ENCODE measurements at regions not wholly inside any gene's neighbourhood (a gene's known extent, or its start where the extent isn't known, plus 50 kb on each side); places are given as distances from the start of the nearest gene placed in this dataset.

DNA sequence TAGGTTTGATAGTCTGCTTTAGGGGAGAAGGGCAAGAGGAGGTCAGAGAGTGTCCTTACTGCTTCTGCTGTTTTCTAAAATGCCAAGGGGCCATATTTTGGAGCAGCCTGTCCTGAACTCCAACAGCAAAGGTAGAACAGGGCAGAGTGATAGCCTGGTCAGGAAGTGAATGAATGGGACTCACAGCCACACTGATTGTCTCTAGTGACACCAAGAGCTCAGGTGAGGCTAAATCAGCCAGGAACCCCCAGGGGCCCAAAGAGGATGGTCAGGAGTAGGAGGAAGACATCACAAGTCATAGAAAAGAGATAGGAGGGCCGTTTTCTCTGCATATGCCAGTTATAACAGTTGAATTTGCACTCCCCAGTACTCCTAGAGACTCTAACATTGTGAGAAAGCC lies 97.4 kb upstream of the DUSP10 start:
- no peak for DNase-seq

DNA sequence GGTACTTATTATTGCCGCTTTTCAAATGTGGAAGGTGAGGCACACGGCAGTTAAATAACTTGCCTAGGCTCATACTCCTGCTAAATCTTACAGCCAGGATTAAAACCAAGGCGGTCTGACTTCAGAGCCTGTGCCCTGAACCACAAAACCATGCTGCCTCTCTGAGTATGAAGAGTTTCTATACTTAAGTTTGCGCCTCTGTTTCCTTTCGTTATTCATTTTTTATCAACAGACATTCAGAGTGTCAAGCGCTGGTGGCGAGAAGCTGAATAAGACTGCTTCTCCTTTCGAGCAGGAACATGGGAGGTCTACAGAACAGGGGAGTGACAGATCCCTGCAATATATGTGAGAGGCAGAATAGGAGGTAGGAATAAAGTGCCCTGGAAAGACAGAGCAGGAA lies 96.0 kb upstream of the DUSP10 start:
- DNase-seq: no peak

DNA sequence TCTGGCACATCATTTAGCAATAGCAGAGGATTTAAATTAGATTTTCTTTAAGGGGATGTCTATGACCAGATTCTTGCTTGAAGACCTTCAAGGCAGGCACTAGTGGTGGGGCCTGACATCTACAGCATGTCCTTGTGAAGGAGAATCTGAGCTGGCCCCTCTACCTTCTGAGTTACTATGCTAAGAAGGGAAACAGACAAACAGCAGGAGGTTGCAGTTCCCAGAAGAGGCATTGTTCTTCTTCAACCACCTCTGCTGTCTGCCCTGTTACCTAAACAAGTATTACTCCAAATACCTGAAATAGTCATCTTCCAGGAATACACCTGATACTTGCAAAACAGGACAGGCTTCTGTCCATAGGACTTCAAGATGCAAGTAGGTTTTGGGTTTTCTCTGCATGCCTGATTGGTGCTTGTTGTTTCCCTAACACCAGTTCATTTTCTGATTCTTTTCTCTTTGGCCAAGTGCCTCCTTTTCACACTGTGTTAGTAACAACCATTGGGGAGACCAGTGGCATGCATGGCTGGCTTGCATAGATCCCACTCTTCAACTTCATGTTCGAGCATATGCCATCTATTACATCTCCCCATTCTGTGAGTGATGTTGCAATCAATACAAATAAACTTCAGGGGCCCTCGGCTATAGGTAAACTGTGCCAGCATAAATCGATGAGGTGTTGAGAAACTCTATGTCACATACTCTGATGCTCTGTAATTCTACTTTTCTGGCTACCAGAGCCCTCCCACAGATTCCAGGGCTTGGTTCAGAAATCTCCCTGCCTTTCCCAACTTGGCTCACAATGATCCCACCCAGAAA lies 93.0 kb upstream of the DUSP10 start:
- DNase-seq: no peak

DNA sequence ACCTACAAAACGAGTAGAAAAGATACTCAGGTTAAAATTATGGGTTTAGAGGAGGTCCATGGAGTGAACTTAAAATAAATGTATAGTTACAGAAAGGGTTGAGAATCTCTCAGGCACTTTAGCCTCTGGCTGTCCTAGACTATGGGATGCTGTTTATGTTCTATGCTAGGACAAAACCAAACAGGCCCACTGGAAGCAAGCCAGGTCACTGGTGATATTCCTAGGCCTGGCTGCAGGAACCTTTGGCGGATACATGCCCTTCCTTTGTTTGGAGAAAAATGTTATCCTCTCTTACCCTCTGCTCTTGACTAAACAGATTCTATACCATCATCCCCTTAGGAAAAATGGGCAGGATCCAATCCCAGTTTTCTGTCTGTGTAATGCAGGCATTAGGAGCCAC lies 90.7 kb upstream of the DUSP10 start:
- DNase-seq: no peak

GRCh38 chr1:221832151-221832550 lies 90.3 kb upstream of the DUSP10 start:
- DNase-seq: no peak

DNA sequence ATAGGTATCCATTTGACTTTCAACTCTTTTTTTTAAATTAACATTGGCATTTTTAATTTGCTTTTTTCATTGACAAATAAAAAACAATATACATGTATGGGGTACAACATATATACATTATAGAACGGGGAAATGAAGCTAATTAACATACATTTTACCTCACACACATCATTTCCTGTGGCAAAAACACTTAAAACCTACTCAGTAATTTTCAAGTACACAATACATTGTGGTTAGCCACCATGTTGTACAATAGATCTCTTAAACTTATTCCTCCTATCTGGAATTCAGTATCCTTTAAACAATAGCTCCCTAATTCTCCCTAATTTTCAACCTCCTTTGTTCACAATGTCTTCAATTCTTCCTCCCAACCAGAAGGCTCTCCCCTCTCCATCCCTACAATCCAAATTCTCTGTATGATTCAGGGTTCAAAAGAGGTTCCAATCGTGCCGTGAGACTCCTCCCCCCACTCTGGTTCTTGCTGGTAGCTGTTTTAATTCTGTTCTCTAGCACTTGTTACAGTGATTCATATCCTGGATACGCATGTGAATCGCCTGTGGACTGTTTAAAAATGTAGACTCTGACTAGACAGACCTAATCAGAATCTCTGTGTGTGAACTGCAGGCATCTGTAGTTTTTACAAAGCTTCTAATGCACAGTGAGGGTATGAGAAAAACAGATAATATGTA lies 87.6 kb upstream of the DUSP10 start:
- no peak for DNase-seq

DNA sequence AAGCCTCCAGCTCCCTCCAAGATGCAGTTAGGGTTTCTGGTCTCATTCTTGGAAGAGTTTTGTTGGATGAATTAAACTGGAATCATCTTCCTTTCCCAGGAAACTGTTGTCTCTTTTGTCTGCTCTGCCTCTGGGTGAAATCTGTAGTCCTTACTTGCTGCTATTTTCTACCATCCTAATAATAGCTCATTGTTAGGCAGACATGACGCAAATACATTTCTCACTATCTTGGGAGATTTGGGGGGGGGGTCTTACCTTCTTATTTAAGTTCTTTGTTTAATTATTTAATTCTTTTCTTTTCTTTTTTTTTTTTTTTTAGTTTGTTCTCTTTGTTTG lies 85.4 kb upstream of the DUSP10 start:
- no peak for DNase-seq

DNA sequence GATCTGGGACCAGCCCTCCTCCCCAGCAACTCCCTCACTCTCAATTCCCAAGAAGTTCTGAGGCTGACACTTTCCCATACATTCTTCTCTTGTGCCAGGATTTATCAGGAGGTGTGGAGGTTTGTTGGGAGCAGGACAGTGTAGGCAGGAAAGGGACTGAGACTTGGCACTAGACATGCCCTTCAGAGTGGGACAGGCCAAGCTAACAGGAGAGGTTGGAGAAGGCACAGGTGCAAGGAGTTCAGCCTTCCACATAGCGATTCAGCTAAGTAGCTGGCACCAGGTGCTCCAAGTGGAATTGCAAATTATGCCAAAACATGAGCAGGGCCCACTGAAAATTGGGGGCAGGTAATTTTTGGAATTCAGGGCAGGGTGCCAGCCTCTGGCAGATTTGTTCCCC lies 83.0 kb upstream of the DUSP10 start:
- DNase-seq: no peak

DNA sequence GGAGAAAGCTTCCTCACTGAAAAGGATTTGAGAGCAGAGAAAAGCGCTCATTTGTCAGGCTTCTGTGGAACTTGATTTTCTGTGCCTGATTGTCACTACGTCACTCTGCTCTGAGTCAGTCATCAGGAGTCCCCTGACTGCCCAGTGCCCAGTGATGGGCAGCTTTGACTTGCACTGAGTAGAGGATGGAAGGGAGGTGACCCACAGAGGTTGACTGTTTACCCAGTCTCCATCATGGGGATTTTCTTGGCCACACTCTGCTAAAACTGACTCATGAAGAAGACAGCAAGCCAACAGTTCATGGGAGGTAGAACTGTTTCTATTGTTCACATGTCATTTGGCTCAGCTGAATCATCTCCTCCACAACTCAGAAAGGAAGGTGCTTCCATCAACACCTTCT lies 82.1 kb upstream of the DUSP10 start:
- no peak for DNase-seq

DNA sequence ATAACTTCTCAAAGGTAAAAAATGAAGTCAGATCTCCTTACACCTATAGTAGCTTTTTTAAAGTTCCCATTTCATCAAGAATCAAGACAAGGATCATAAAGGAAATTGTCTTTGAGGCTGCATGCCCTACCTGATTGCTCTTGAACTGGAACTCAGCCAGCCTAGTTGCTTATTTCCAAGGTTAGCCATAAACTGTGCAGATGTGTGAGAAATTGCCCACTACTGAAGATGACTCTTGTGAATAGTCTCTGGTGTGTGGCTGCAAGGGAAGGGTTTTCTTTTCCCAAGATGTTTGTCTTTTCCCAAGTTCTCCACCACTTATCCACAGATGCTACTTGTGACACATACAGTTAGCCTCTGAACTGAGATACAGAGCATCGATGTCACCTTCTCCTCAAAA lies 81.7 kb upstream of the DUSP10 start:
- no peak for DNase-seq

DNA sequence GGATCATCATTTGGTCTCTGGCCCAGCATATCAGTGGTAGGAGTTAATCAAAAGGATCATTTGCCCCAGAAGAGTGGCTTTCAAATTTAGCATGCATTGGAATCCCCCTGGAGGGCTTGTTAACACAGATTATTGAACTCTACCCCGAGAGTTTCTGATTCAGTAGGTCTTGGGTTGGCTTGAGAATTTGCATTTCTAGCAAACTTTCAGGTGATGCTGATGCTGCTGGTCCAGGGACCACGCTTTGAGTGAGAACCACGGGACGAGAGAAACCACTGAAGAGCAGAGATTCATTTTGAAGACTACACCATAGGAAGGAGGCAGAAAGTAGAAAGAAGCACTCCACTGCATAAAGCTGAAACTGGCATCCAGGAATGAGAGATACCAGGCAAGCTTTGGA lies 81.3 kb upstream of the DUSP10 start:
- DNase-seq: no peak

- DNase-seq: no peak
These were observed 80.7 kb upstream of the DUSP10 start for GRCh38 chr1:221822591-221822990.

DNA sequence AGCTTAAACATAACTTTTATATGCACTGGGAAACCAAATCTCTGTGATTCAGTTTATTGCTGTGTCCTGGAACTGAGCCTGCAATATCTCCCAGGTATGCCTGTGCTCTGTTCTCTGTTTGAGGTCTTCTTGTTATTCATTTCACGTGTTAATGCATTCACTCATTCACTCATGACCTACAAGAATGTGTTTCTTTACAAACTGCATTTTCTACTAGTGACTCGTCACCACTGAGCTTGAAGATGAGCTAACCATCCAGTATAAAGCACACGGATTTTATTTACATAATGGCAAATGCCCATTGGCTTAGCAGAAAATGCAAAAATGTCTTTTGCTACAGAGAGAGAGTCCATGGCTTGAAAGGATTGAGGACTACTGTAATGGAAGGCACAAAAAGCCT lies 75.0 kb upstream of the DUSP10 start:
- DNase-seq: no peak

DNA sequence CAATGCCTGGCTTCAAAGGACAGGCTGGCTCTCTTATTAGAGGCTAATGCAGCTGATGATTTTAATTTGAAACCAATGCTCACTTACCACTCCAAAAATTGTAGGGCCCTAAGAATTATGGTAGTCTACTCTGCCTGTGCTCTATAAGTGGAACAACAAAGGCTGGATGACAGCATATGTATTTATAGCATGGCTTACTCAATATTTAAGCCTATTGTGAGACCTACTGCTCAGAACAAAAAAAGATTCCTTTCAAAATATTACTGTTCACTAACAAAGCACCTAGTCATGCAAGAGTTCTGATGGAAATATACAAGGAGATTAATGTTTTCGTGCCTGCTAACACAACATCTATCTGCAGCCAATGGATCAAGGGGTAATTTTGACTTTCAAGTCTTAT lies 73.8 kb upstream of the DUSP10 start:
- DNase-seq: no peak

- DNase-seq: no peak
These were observed 72.0 kb upstream of the DUSP10 start for GRCh38 chr1:221813887-221814286.

- no peak for DNase-seq
These were observed 71.2 kb upstream of the DUSP10 start for GRCh38 chr1:221812905-221813597.

DNA sequence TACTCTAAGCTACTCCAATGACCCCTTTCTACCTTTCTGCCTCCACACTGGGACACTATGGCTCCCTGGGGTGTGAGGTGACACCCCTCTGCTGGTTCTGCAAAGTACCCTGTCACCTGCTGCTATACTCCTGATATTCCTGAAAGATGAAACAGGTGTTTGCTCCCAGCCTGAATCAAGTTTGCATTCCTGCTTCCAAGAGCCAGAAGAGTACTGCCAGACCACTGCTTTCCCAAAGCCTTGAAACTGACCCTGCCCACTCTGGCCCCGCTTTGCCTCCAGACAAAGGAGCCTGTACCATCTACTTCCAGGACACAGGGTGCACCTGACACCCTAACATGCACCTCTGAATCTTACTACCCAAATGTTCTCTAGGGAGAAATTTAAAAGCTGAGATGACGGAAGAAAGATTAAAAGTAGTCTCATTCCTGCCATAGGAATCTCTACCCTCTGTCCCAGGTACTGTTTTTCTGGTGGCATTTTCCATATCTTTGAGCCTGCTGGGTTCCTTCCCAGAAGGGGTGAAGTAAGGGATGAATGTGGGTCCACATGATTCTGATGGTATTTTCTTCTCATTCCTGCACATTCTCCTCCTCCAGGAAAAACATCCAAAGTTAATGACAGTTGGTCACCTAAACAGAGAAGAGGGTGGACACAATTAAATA lies 70.3 kb upstream of the DUSP10 start:
- DNase-seq: no peak

DNA sequence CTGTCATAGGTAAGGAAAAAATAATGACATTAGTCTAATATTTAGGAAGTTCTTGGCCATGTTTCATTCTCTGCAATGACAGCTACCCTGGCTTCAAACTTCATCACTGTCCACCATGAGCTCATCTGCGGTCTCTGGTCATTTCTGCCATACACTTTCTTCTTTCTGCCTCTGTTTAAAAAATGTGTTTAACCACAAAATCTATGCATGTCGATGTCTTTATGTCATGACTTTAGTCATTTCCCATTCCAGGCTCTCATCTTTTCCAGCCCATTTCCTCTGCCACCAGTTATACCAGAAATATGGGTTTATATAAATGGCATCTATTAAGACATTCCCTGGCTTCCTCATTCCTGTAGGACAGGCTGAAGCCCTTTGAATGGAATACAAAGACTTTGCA lies 68.5 kb upstream of the DUSP10 start:
- DNase-seq: no peak

DNA sequence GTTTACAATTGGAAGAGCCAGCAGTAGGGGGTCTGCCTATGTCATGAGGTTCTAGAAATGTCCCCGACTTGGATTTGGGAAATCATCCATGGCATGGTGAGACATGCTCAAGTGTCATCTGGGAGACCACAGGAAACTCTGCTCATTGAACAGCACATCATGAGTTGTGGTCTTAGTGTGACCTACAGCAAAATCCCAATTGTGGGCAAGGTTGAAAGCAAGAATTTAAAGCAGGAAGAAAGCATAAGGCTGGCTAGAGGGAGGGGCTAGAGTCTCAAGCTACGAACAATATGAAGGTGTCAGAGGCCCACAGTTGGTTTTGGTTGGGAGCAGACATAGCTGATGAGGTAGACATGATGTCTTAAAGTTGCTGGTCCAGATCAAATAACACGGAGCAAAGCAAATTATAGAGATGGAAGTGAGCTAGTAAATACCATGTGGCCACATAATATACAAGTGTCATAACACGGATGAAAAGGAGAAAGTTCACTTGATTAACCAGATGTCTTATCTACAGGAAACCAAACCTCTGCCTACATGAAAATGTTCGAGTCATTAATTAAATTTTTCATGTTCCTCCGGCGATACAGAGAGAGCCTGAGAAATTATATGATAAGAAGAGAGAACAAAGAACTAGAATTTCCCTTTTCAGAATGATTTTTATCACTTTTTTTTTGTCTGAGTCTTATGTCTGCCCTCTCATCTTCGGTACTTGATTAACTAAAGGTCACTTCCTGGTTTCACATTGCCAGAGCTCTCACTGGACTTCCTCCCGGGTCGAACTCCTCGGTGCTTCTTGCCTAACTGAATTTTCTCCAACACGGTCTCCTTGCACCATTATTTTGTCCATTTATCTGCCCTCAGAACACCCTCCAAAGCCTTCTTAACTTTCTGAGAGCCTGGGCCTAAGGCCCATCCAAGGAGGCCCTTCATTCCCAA lies 67.5 kb upstream of the DUSP10 start:
- no peak for DNase-seq

DNA sequence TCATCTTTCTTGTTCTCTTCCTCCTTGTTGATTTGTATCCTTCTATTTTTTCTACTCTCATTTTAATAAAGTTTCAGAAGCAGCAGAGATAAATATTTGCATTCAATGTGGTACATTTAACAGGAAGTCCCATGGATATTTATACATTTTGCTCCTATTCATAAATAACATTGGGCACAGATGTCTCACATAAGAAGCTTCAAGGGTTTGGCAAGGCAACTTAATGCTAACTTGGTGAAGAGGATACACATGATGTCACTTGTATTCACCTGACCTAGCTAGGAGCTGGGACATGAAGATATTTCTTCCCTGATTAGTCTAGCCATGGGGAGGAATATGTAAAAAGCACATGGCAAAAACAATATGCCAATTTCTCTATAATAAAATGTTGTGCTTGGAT lies 65.1 kb upstream of the DUSP10 start:
- DNase-seq: no peak

DNA sequence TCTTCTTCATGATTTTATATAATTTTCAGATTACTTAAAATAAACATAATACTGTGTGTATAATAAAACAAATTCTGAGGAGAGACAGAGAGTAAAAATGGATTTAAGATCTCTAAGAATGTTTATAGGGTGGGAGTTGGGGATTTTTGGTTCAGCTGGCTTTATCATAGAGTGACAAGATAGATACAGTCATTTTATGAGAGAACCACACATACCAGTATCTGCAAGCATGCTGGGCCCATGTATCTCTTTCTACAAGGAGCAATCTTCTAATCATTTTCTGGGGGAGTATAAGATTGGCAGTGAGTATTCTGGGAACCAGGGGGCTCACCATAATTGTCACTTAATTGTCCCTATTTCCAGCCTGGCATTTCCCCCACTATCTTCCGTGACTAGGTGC lies 64.3 kb upstream of the DUSP10 start:
- DNase-seq: no peak

GRCh38 chr1:221805121-221805520 lies 63.2 kb upstream of the DUSP10 start:
- DNase-seq: no peak

All from effector CD8-positive, alpha-beta T cell (primary cell).